Effector memory CD4-positive, alpha-beta T cell (primary cell): ENCODE measurements at regions not wholly inside any gene's neighbourhood (a gene's known extent, or its start where the extent isn't known, plus 50 kb on each side); places are given as distances from the start of the nearest gene placed in this dataset.

Source experiments
- DNase-seq, 3 donors: peaks; one replicate each; pipeline ENCODE4 v3.0.0-alpha.2; 2020
- H3K27ac ChIP-seq: 2 replicates; pipeline ENCODE4 v1.7.0; 2013; ENCODE audit warnings: mild to moderate bottlenecking, low read length, moderate library complexity; ENCODE audit not compliant: insufficient read depth, poor library complexity, severe bottlenecking
- H3K27me3 ChIP-seq: replicated peaks from 2 replicates; pipeline ENCODE4 v1.7.0; 2013; ENCODE audit warnings: mild to moderate bottlenecking, low read length; ENCODE audit not compliant: insufficient read depth, control insufficient read depth, poor library complexity, severe bottlenecking
- H3K36me3 ChIP-seq: 2 replicates; pipeline ENCODE4 v1.7.0; 2013; ENCODE audit warnings: mild to moderate bottlenecking, low read length, moderate library complexity; ENCODE audit not compliant: control insufficient read depth, insufficient read depth
- H3K4me1 ChIP-seq: 2 replicates; pipeline ENCODE4 v1.7.0; 2013; ENCODE audit warnings: low read length, mild to moderate bottlenecking; ENCODE audit not compliant: control insufficient read depth, insufficient read depth, poor library complexity, severe bottlenecking
- H3K4me3 ChIP-seq: 2 replicates; pipeline ENCODE4 v1.7.0; 2013; ENCODE audit warnings: low read length, low read depth, mild to moderate bottlenecking; ENCODE audit not compliant: insufficient read depth, poor library complexity, severe bottlenecking
- H3K9me3 ChIP-seq: 2 replicates; pipeline ENCODE4 v1.7.0; 2013; ENCODE audit warnings: mild to moderate bottlenecking, low read length, moderate library complexity; ENCODE audit not compliant: control insufficient read depth

DNA sequence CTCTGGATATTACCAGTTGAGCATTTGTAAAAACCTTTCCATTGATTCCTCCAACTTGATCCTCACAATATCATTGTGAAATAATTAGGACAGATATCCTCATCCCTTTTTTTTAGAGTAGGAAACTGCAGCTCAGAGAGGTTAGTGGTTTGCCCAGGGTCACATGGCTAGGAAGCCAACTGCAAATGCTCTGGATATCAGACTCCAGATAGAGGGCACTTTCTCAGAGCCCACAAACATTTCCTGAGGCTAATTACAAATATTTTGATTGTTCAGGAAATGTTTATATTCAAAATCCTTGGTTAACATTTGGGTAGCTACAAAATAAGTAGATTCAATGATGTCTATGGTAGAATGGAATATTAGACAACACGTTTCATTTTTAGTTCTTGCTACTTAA, 154.8 kb upstream of the DPYD start:
- H3K27ac ChIP-seq = no peak overlapping the region
- no peaks in the 10 kb centered on the region for H3K36me3 ChIP-seq
- no peak for DNase-seq
- H3K4me1 ChIP-seq = no peaks in the 10 kb centered on the region
- H3K9me3 ChIP-seq = no peaks in the 10 kb centered on the region
- H3K27me3 ChIP-seq = no peaks in the 10 kb centered on the region
- no peak overlapping the region for H3K4me3 ChIP-seq

DNA sequence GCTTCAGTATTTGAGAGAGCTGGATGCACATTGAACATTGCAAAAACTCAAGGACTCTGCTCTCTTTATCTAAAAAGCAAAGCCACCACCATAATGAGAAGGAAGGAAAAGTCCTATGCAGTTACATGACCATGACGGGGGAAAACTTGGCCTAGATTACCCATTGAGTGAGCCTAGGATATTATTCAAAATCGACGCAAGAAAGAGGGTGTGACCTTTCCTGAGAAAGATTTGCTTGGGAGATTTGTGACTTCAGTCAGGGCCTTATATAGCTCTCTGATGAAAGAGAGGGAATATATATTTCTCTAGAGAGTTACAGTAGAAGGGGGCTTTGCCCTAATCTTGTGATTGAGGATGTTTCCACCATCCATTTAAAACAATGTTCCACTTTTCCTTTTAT, 153.0 kb upstream of the DPYD start:
- Histone ChIP-seq H3K27me3 (no peaks in the 10 kb centered on the region), H3K4me1 (no peaks in the 10 kb centered on the region), H3K36me3 (no peaks in the 10 kb centered on the region), H3K9me3 (no peaks in the 10 kb centered on the region), H3K27ac (no peak overlapping the region), H3K4me3 (no peak overlapping the region)
- DNase-seq = no peak

GRCh38 chr1:98073106-98073505, 152.3 kb upstream of the DPYD start:
- Histone ChIP-seq H3K9me3 (no peaks in the 10 kb centered on the region), H3K27me3 (no peaks in the 10 kb centered on the region), H3K4me3 (no peak overlapping the region), H3K36me3 (no peaks in the 10 kb centered on the region), H3K27ac (no peak overlapping the region), H3K4me1 (no peaks in the 10 kb centered on the region)
- DNase-seq = no peak

DNA sequence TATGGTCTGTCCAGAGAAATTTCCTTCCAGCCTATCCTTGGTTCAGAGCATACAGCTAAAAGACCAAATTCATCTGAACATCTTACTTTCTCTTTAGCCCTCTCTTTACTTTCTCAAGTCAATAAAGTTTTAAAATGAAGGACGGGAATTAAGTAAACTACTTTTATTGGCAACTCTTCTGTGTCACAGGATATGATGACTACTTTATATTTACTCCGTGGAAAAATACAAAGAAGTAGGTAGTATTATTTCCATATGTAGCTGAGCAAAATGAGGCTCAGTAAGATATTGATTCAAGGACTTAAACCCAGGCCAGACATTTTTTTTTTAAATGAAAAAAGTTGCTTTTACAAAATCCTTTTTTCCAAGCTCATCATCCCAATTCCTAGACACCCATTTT, 151.2 kb upstream of the DPYD start:
- Histone ChIP-seq H3K9me3 (no peaks in the 10 kb centered on the region), H3K36me3 (no peaks in the 10 kb centered on the region), H3K27me3 (no peaks in the 10 kb centered on the region), H3K27ac (no peak overlapping the region), H3K4me1 (no peaks in the 10 kb centered on the region), H3K4me3 (no peak overlapping the region)
- no peak for DNase-seq

GRCh38 chr1:98068016-98068415, 147.2 kb upstream of the DPYD start:
- Histone ChIP-seq H3K27ac (no peak overlapping the region), H3K36me3 (no peaks in the 10 kb centered on the region), H3K27me3 (no peaks in the 10 kb centered on the region), H3K4me3 (no peak overlapping the region), H3K9me3 (no peaks in the 10 kb centered on the region), H3K4me1 (no peaks in the 10 kb centered on the region)
- DNase-seq = no peak

GRCh38 chr1:98066911-98067310, 146.1 kb upstream of the DPYD start:
- Histone ChIP-seq H3K4me1 (no peaks in the 10 kb centered on the region), H3K9me3 (no peaks in the 10 kb centered on the region), H3K4me3 (no peak overlapping the region), H3K27me3 (no peaks in the 10 kb centered on the region), H3K36me3 (no peaks in the 10 kb centered on the region), H3K27ac (no peak overlapping the region)
- no peak for DNase-seq

DNA sequence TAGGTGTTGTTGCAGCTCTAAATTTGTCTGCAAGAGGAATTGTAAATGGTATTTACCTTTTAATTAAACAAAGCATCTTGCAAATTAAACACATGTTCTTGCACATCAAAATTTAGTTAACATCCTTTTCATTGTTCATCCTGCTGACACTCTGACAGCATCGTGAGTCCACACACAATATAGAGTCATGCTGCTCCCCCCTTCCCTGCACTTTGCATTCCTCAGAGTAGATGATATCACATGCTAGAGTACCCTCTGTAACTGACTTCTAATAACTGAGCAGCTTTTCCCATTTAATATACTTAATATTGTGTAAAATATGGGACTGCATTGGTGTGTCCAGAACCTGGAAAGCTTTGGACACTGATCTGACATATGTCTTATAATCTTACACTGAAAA, 138.8 kb upstream of the DPYD start:
- H3K9me3 ChIP-seq = no peaks in the 10 kb centered on the region
- H3K27ac ChIP-seq = no peak overlapping the region
- no peak for DNase-seq

DNA sequence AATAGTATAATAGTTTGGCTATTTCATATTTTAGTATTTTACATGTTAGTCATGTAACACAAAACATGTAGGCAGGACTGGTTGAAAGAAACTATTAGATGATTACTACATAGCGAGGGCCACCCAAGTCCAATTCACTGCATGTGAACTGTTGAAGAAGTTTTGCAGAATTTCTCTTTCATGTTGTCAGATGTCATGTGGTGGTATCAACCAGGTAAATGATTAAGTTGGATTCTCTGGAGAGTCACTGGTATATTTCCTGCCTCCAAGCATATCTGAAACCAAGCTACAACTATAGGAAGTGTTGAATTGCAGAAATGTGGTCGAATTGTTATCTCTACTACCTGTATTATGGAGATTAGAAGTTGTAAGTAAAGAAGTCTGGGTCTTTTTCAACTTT, 137.8 kb upstream of the DPYD start:
- Histone ChIP-seq H3K27me3 (peaks cover 14% of the 10 kb centered on the region), H3K9me3 (no peaks in the 10 kb centered on the region), H3K4me1 (peaks cover 5% of the 10 kb centered on the region), H3K4me3 (no peak overlapping the region), H3K36me3 (no peaks in the 10 kb centered on the region), H3K27ac (no peak overlapping the region)
- no peak for DNase-seq

More for the DNA sequence above, 138.8 kb upstream of the DPYD start:
- Histone ChIP-seq H3K36me3 (no peaks in the 10 kb centered on the region), H3K4me3 (no peak overlapping the region), H3K4me1 (no peaks in the 10 kb centered on the region), H3K27me3 (peaks cover 10% of the 10 kb centered on the region)

- Histone ChIP-seq H3K27me3 (peaks cover 23% of the 10 kb centered on the region), H3K27ac (no peak overlapping the region), H3K36me3 (no peaks in the 10 kb centered on the region), H3K4me3 (no peak overlapping the region), H3K9me3 (no peaks in the 10 kb centered on the region), H3K4me1 (peaks cover 10% of the 10 kb centered on the region)
- DNase-seq = no peak
Observed at GRCh38 chr1:98057236-98057910, 136.5 kb upstream of the DPYD start.

DNA sequence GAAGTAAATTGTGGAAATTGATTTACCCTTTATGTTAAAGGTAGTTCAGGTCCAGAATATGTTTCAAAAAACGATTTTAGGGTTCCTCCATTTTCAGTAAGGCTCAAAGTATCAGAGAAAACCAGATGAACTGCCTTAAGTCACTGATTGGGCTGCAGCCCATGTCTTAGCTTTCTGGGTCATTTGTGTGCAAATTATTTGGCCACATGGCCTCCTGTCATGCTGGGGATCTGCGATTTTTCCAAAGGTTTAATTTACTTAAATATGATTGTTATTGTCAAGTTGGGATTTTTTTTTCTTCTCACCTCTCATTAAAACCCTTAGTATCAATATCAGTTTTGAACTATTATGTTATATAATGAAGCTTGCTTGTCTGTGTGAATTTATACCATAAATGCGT, 135.9 kb upstream of the DPYD start:
- Histone ChIP-seq H3K4me3 (no peak overlapping the region), H3K9me3 (no peaks in the 10 kb centered on the region), H3K27me3 (peaks cover 23% of the 10 kb centered on the region), H3K36me3 (no peaks in the 10 kb centered on the region), H3K4me1 (peaks cover 10% of the 10 kb centered on the region), H3K27ac (no peak overlapping the region)
- DNase-seq = no peak
